ENCODE measurements at regions not wholly inside any gene's neighbourhood (a gene's known extent, or its start where the extent isn't known, plus 50 kb on each side); places are given as distances from the start of the nearest gene placed in this dataset.
"Not testable (repeated sequence)": the region's sequence is repeated elsewhere in the genome, so short reads cannot be mapped to it uniquely, and the experiment has no call there.

GRCh38 chr5:67605730-67606585 lies 409.4 kb upstream of the CD180 start:
- DNase-seq: no peak

GRCh38 chr5:67591491-67591890 lies 394.9 kb upstream of the CD180 start:
- peak in 7 of 58 donors; percentile 1 to 5 (median 2) for DNase-seq

- no peak for DNase-seq
Measured at GRCh38 chr5:67588389-67588788, 391.8 kb upstream of the CD180 start.

GRCh38 chr5:67581203-67581602 lies 384.6 kb upstream of the CD180 start:
- no peak for DNase-seq

- no peak for DNase-seq
Measured at GRCh38 chr5:67578011-67578410, 381.4 kb upstream of the CD180 start.

- DNase-seq: no peak
Measured at GRCh38 chr5:67577424-67577823, 380.8 kb upstream of the CD180 start.

GRCh38 chr5:67576112-67576511 lies 379.5 kb upstream of the CD180 start:
- no peak for DNase-seq

GRCh38 chr5:67575087-67575486 lies 378.5 kb upstream of the CD180 start:
- DNase-seq: no peak

GRCh38 chr5:67561151-67561932 lies 364.7 kb upstream of the CD180 start:
- no peak for DNase-seq

- no peak for DNase-seq
Measured at GRCh38 chr5:67552773-67553172, 356.2 kb upstream of the CD180 start.

GRCh38 chr5:67549947-67550346 lies 353.3 kb upstream of the CD180 start:
- DNase-seq: no peak

GRCh38 chr5:67549296-67549618 lies 352.7 kb upstream of the CD180 start:
- no peak for DNase-seq

- DNase-seq: no peak
Measured at GRCh38 chr5:67548520-67549295, 352.1 kb upstream of the CD180 start.

- DNase-seq: no peak
Measured at GRCh38 chr5:67547682-67548081, 351.1 kb upstream of the CD180 start.

- not testable (repeated sequence) for DNase-seq
Measured at GRCh38 chr5:67544942-67545341, 348.3 kb upstream of the CD180 start.

- no peak for DNase-seq
Measured at GRCh38 chr5:67543720-67544270, 347.2 kb upstream of the CD180 start.

GRCh38 chr5:67542479-67542878 lies 345.9 kb upstream of the CD180 start:
- no peak for DNase-seq

GRCh38 chr5:67541875-67542274 lies 345.3 kb upstream of the CD180 start:
- no peak for DNase-seq

- DNase-seq: no peak
Measured at GRCh38 chr5:67538855-67539506, 342.4 kb upstream of the CD180 start.

GRCh38 chr5:67537439-67538148 lies 341.0 kb upstream of the CD180 start:
- no peak for DNase-seq
